Lower leg skin (tissue), 3 donors: ENCODE measurements at regions not wholly inside any gene's neighbourhood (a gene's known extent, or its start where the extent isn't known, plus 50 kb on each side); places are given as distances from the start of the nearest gene placed in this dataset.

Source experiments
- CTCF ChIP-seq, 3 donors: fragments of 450-650 bp; IDR thresholded peaks; one replicate each; pipeline ENCODE4 v1.5.1; 2016; ENCODE audit warnings: antibody characterized with exemption in 3 of 3, mild to moderate bottlenecking in 3 of 3, moderate library complexity in 2 of 3
- POLR2A ChIP-seq, 2 donors: fragments of 450-650 bp; IDR thresholded peaks; one replicate each; pipeline ENCODE4 v1.6.1; 2016 to 2017; ENCODE audit warnings: antibody characterized with exemption in 2 of 2, mild to moderate bottlenecking in 1 of 2, moderate library complexity in 1 of 2

DNA sequence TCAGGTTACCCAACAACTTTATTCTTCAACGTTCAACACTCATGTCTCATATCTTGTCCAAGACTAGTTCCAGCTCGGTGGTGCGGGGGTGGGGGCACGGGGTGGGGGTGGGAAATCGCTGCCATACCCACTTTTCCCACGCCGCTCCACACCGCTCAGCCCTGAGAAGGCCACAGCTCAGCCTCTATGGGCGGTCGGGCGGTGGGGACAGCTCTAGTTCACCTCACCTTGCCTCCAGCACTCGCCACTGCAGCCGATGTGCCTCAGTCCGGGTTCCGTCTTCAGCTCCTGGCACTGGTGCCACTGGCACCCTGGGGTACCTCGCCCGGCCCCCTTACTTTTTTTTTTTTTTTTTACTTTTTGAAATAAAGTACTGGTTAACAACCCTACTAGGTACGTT, 522.2 kb downstream of the PCDH19 start:
- TF ChIP-seq CTCF (IDR thresholded peaks at IDR 0.05) (no peak), POLR2A (IDR thresholded peaks at IDR 0.05) (no peak)
